A549 (cell line): ENCODE measurements at regions not wholly inside any gene's neighbourhood (a gene's known extent, or its start where the extent isn't known, plus 50 kb on each side); places are given as distances from the start of the nearest gene placed in this dataset.

Source experiments
- CBX8 ChIP-seq: fragments of 200-600 bp; sonication (generic); IDR thresholded peaks from 2 replicates; pipeline ENCODE4 v1.6.1; 2016
- CEBPB ChIP-seq, 2 experiments: fragments of >200 bp in 1 of 2; sonication (Bioruptor Twin) in 1 of 2; formaldehyde crosslinking in 1 of 2; IDR thresholded peaks; 2 replicates each; pipeline ENCODE4 v1.6.1; 2012 to 2016
- KDM1A ChIP-seq: fragments of 200-600 bp; sonication (generic); IDR thresholded peaks from 2 replicates; pipeline ENCODE4 v1.6.1; 2016; ENCODE audit warnings: low read depth, mild to moderate bottlenecking
- NFE2L2 ChIP-seq: fragments of 150-350 bp; conservative IDR thresholded peaks from 2 replicates; pipeline ENCODE4 v1.6.1; 2014; ENCODE audit warnings: low read length
- POLR2A ChIP-seq: IDR thresholded peaks from 2 replicates; pipeline ENCODE4 v1.6.1; 2012; ENCODE audit warnings: mild to moderate bottlenecking, low read length
- RNF2 ChIP-seq: fragments of 200-600 bp; sonication (generic); IDR thresholded peaks from 2 replicates; pipeline ENCODE4 v1.6.1; 2016; ENCODE audit warnings: low read depth, mild to moderate bottlenecking, antibody characterized with exemption, moderate library complexity, borderline replicate concordance
- TF ChIP-seq, protein P1 (sequence below): fragments of >200 bp; sonication (Bioruptor Twin); formaldehyde crosslinking; IDR thresholded peaks from 3 replicates; pipeline ENCODE4 v1.5.1; 2016

- TF ChIP-seq RNF2 (no peak), CEBPB (IDR thresholded peaks at IDR 0.05) (no peak), NFE2L2 (no peak), KDM1A (no peak), CBX8 (no peak), POLR2A (no peak)
- TF ChIP-seq, protein P1, sequence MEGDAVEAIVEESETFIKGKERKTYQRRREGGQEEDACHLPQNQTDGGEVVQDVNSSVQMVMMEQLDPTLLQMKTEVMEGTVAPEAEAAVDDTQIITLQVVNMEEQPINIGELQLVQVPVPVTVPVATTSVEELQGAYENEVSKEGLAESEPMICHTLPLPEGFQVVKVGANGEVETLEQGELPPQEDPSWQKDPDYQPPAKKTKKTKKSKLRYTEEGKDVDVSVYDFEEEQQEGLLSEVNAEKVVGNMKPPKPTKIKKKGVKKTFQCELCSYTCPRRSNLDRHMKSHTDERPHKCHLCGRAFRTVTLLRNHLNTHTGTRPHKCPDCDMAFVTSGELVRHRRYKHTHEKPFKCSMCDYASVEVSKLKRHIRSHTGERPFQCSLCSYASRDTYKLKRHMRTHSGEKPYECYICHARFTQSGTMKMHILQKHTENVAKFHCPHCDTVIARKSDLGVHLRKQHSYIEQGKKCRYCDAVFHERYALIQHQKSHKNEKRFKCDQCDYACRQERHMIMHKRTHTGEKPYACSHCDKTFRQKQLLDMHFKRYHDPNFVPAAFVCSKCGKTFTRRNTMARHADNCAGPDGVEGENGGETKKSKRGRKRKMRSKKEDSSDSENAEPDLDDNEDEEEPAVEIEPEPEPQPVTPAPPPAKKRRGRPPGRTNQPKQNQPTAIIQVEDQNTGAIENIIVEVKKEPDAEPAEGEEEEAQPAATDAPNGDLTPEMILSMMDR = no peak
Observed at GRCh38 chr2:778731-779350, 101.6 kb upstream of the TMEM18 start.
